ENCODE measurements at regions not wholly inside any gene's neighbourhood (a gene's known extent, or its start where the extent isn't known, plus 50 kb on each side); places are given as distances from the start of the nearest gene placed in this dataset.

GRCh38 chr13:67298297-67298696 is 68.2 kb upstream of the PCDH9 start:
- TF ChIP-seq CTCF (IDR thresholded peaks at IDR 0.05; ENCODE audit: insufficient read depth, low read depth, low read length) (no peak), EZH2 (IDR thresholded peaks at IDR 0.05; ENCODE audit: insufficient read depth, low read length) (no peak)
